ENCODE measurements at regions not wholly inside any gene's neighbourhood (a gene's known extent, or its start where the extent isn't known, plus 50 kb on each side); places are given as distances from the start of the nearest gene placed in this dataset.

DNA sequence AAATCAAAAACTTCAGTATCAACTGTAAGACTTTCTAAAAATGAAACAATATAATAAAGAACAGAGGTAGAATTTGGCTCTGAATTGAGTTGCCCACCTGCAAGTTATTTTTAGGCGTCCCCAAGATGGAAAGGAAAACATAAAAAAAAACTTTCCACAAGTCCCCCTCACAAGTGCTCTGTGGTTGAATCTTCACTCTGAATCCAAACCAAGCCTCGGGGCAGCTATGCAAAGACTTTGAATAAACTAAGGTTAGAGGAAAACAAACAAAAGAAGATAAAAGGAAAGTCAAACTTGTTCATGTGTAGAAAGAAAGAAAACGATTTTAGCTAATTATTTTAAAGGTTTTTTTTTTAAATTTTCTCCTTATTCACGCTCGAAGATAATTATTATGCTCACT lies 372.4 kb upstream of the SLIT2 start:
- DNase-seq = no peak

DNA sequence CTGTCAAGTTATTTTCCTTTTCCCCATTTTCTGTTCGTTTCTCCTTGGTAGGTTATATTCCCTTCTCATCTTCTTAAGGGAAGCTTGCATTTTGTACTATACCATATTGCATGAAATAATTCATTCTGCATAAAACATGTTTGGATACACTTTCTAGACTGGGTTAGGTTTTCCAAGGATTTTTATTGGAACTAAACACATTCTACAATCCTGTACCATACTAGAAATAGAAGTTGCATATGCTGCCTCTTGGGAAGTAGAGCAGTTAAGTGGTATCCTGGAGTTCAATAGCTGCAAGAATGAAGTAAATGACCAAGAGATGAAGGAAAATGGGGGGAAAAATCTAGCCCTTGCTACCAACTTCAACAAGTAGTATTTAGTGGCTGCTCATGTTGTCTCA lies 393.7 kb upstream of the SLIT2 start:
- DNase-seq = no peak

DNA sequence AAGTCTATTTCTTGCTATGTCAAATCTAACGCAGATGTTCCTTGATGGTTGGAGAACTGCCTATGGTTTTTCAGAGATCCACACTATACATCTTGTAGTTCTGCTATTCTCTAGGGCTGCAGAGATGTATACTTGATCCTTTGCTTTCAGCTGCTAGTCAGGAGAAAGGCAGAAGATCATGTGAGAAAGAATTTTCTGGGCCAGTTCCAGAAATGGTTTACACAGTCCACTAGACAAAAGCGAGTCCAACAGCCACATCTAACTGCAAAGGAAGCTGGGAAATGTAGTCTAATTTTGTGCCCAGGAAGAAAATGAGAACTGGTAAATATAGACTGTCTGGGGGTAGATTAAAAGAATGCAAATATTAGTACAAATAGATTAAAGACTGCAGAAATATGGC lies 394.3 kb upstream of the SLIT2 start:
- DNase-seq = no peak

DNA sequence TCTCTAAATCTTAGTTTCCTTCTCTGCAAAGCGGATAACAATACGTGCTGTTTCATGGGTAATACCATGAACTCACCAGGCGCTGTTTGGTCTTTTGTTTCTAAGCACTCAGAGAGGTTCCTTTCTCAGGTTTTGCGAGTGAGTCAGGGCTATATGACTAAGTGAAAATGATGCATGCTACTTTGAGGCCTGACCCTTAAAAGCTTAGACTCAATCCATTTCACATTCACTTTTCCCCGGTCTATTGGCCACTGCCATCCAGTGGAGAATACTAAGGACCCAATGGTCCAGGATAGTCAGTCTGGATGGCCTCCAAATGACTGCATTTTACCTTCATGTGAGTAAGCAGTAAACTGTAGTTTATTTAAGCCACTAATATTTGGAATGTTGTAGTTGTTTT lies 400.8 kb upstream of the SLIT2 start:
- no peak for DNase-seq

DNA sequence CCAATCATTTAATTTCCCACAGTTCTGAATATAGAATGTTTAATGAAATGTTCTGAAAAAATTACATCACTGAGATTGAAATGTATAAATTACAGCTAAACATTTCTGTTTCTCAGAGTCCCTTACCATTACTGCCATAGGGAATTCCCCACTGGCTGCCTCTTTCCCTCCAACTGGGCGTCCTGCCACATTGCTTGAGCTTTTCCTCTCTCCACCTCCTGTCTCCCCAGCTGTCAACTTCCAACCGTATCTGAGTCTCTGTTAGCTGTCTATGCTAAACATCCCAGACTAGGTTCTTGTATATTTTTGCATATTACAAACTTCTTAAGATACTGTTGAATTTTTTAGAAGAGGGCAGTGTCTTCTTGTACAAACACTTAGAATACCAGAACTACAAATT lies 407.3 kb upstream of the SLIT2 start:
- DNase-seq = no peak

DNA sequence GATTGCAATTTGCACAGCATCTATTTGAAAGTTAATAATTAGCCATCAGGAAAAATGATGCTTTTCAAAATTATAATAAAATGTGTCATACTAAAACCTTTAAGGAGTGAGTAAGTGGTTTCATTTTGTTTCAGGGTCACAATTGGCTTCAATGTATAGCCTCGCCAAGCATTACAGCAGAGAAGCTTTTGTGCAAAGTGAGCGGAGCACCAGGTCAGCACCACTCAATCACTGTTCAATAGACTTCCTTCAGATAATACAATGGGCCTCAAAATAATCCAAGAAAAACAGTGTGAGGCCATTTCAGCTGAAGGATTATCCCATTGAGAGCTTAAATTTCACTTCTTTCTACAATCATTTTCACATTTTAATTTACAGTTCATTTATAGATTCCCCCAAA lies 409.2 kb upstream of the SLIT2 start:
- no peak for DNase-seq

DNA sequence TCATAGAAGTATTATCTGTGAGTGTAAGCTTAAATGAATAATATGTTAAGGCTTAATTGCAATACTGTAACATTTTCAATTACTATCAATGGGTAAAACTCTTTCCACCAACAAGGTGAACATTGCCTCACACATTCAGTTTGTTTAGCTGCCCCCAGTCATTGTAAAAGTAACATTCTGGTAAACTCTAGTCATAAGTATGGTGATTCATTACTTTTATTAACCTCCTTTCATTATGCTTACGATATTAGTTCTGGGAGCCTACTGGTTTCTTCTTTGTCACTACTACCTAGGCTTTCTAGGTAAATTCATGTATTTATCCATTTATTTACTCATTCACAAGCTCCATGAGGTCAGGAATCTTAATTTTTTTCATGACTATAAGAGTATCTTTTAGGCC lies 412.8 kb upstream of the SLIT2 start:
- DNase-seq = no peak

DNA sequence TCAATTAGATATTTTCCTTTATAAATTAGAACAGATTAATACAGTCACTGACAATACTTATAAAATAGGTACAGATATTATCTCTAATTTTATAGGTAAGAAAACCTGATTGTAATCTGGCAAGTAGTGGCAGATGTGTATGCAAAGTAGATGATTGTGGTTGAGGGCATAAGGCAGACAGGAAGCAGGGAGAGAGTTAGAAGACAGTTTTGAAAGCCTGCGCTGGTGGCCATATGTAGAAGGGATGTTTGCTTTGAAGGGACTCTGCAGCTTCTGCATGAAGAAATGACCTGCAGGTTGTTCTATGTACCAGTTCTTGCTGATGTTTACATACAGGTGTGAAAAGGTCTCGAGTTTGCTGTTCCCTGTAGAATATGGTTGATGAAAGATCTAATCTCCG lies 416.3 kb upstream of the SLIT2 start:
- no peak for DNase-seq

DNA sequence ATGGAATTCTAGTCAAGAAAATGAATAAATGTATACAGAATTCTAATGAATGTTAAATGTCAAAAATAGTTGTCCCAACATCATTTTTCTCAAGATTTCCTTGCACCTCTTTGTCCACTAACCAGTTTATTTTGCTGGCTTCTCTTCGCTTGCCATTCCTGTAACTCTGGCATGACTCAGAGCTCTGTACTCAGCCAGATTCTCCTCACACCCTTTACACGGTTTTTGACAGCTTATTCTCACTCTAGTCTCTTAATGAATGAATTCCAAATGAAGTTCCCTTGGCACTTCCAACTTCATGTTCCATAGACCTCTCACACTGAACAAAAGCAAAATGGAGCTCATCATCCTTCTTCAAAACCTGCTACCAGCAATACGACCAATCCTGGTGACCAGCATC lies 419.3 kb upstream of the SLIT2 start:
- no peak for DNase-seq

DNA sequence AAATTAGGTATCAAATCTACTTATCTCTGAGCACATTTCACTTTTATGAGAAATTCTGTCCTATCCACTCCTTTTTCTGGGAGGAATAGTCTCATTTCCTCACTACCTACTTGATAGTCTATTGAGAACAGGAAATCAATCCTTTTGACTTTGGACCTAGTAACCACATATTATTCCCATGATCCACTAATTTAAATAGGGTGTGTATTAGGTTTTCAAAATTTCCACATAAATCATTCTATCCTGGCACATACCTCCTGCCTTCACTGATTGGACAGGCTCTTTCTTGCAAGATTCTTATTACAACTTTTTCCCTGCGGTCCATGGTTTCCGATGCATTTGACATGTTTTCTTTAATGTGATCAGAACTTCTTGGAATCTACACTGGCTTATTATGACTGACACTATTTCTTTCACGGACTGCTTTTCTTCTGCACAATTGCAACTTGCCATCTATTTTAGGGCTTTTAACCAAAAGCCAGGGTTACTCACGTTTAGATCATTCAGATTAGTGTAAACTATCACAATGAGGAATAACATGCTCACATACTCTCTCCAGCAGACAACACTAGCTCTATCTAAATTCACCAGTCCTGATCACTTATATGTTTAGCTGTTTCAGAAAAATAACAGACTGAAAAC lies 419.9 kb upstream of the SLIT2 start:
- DNase-seq = no peak

DNA sequence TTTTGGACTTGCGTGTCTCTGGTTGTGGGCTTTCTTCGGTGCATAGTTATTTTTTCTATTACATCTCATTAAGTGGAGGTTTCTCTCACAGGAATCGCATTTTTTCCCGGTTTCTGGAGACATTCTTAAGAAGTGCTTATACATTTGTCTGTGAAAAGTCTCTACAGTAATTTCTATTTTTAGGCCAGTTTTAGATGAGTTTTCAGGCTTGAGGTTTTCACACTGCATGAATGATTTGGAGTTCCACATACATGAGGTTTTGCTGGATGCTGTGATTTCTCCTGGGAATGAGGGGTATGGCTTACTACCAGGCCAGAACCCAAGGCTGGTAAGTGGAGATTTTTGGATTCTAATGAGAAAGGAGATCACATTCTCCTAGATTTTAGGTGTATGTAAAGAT lies 422.6 kb upstream of the SLIT2 start:
- no peak for DNase-seq

DNA sequence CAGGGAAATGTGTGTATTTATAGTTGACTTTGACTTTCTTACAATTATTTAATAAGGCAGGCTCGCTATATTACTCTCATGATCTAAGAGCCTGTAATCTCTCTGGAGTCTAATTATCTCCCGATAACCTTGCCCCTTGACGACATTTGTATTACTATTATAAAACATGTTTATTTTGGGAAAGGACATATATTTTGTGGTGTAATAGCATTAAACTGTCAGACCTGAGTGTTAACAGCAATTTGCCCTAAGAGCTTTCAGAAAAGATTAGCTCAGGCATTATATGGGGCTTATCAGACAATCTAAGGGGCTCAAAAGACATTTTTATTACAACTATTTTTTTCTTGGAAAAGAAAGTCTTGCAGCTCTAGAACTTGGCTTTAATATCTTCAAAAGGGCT lies 427.9 kb upstream of the SLIT2 start:
- DNase-seq = no peak

DNA sequence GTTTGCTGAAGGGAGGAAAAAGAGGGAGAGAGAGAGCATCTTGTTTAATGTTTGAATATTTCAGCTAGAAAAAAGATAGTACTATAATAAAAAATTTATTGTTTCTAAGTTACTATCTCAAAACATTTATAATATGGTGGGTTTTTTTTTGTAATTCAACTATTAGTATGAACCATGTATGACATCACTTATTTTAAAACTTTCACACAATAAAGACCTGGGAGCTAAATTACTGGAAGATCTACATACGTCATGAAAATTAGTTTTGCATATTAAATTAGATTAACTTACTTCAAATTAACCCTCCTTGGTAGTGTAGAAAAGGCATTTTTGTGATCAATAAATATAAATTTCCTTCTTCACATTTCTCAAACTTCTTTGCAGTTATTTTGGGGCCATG lies 432.0 kb upstream of the SLIT2 start:
- no peak for DNase-seq

DNA sequence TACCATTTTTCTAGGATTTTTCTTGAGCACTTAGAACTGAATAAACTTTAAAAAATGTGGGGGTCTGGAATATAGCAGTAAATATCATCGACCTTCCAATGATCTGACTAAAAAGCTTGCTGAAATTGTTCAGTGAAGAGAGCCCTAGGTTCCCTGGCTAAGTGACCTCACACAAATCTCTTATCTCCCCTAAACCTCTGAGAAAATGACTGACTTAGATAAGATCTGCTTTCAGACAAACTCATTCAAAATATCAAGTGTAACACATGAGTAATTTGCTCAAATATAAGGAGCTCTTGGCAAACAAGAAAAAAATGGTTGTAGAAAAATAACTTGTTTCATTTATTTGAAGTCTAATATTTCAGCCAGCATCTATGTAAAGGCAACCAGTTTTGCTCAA lies 441.7 kb upstream of the SLIT2 start:
- no peak for DNase-seq

DNA sequence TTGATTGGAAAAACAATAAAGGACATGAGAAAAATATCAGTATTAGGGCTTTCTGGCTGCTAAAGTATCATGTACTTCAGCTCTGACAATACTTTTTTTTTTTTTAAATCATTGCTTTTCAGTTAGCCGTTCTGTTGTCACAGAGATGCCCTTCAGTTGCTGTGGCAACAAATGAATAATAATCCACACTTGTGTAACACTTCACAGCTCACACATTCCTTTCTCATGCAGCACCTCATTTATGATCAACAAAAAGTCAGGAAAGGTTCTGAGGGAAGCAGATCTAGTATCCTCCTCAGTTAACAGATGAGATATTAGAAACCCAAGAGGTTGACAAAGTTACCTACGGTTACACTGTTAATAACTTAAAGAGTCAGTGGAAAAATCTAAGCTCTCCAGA lies 444.2 kb upstream of the SLIT2 start:
- DNase-seq = no peak

DNA sequence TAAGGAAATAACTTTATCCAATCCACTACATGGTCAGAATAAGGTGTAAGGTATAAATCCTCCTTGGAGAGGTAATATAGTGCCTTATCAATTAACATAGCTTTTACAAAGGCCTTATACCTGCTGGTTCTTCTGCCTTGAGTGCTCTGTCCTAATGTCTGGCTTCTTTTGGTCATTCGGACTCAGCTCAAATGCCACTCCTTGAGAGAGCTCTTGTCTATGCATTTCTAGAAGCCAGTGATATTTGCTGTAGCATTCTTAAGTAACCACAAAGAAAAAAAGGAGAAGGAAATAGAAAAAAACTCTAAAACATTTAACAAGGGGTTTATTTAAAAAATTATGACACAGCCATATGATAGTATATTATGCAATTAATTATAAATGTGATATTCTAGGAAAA lies 444.8 kb upstream of the SLIT2 start:
- no peak for DNase-seq

DNA sequence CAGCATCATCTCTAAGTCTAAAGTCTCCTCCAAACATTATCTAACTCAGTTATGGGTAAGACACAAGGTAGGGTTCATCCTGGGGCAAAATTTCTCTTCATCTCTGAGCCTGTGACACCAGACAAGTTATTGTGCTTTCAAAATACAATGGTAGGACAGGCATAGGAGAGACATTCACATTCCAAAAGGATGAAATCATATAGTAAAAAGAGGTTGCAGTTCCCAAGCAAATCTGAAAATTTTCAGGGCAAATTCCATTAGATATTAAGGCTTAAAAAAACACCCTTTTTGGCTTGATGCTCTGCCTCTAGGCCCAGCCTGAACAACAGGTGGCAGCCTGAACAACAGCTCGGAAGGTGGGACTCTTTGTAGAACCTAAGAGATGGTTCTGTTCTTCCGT lies 448.3 kb upstream of the SLIT2 start:
- DNase-seq = no peak

DNA sequence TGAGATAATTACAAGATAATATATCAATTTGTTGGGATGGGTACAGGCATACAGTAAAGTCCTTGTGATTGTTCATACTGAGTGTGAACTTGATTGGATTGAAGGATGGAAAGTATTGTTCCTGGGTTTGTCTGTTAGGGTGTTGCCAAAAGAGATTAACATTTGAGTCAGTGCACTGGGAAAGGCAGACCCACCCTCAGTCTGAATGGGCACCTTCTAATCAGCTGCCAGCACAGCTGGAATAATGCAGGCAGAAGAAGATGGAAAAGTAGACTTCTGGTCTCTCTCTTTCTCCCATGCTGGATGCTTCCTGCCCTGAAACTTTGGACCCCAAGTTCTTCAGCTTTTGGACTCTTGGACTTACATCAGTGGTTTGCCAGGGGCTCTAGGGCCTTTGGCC lies 457.9 kb upstream of the SLIT2 start:
- no peak for DNase-seq

DNA sequence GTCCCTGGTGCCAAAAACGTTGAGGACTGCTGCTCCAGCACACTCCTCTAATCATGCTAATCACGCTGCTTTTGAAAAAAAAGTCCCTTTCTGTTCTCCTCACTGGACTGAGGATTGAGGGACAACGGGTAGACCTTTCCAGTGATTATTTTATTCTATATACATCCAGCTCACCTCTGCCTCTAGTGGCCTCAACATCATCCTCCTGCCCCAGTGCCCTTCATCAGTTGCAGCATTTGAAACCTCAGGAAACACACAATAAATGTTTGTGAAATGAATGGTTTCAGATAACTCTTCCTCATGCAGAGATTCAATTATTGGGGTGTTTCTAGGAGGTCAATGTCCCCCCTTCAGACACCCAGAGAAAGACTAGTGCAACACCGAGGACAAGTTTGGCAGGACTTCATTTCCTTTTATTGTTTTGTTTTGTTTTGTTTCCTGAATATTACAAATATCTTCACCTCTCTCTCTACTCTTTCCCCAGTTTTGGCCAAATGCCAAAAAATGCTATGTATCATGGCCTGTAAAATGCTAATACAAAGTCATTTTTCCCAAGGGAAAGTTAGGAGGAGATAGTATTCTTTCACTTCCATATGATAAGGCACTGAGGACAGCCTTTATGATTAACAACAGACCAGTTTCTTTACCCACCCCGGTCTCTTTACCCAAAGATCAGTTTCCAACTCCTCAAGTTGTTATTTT lies 460.1 kb upstream of the SLIT2 start:
- DNase-seq = no peak

DNA sequence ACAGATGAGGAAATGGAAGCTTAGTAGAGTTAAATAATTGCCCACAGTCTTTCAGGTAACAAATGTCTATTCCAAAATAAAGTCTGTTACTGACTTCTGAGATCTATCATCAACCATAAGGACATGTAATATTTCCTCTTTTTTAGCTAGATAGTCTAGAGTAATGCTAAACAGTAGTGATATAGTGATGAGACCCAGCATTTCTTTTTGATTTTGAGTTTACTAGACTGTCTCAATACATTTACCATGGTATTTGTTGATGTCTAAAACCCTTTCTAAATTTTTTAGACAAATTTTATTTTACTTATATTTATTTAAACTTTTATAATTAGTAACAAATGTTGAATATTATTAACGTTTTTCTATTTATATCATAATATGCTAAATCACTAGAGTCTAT lies 465.1 kb upstream of the SLIT2 start:
- no peak for DNase-seq

DNA sequence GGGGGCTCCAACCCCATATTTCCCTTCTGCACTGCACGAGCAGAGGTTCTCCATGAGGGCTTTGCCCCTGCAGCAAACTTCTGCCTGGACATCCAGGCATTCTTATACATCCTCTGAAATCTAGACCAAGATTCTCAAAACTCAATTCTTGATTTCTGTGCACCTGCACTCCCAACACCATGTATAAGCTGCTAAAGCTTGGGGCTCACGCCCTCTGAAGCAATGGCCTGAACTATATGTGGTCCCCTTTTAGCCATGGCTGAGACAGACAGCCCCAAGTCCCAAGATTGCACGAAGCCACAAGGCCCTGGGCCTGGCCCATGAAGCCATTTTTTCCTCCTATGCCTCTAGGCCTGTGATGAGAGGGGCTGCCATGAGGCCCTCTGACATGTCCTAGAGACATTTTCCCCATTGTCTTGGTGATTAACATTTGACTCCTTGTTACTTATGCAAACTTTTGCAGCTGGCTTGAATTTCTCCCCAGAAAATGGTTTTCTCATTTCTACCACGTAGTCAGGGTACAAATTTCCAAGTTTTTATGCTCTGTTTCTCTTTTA lies 468.0 kb upstream of the SLIT2 start:
- DNase-seq = no peak

DNA sequence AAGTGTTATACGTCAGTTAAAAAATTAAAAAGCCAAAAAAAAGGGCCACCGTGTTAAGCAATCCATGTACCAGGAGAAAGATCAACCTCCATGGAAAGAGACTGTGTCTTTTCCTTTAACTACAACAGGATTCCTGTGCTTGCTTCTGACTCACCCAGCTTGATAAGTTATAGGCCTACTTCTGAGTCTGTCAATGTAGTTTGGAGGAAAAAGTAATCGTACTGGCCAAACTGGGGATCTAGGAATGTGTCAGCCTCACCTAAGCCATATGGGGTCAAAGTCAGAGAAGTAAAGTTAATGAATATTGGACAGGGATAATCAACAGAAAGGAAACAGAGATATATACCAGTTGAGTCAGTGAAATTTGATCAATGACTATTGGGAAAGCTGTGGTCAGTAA lies 470.8 kb upstream of the SLIT2 start:
- no peak for DNase-seq

DNA sequence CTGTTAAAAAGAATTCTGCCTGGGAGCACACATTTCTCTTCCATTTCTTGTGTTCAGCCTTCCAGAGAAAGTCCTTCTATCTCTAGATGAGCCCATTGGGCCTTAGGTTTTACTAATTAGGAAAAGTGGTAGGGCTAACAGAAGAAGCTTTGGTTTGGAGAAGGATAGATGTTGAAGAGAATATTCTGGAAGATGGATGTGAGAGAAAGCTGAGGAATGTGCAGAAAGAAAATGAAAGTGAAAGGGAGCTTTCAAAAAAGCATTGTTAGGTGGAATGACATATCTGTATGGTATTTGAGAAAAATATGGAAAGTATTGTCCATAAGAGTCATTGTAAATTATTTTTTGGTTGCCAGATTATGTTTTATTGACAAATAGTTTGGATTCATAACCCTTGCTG lies 474.8 kb upstream of the SLIT2 start:
- DNase-seq = no peak

DNA sequence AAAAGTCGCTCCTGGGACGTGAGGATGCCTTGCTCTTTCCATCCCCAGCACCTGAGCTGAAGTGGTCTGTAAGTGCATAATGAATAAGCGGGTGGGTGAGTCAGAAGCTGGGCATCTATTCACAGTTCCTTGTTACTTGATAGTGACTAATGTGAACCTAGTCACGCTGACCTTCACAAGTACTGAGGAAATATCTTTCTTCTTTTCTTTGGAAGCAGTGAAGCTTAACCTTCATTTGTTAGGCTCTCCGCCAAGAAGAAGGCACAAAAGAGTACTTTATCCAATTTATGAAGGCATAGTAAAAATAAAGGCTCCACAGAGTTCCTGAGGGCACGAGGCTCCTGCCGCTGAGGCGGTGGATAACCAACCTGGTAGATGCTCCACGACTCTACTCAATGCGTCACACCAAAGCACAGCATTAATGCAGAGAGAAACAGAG lies 475.7 kb upstream of the SLIT2 start:
- no peak for DNase-seq

All from effector CD8-positive, alpha-beta T cell (primary cell).